Vagina (tissue), 2 donors: ENCODE measurements at regions not wholly inside any gene's neighbourhood (a gene's known extent, or its start where the extent isn't known, plus 50 kb on each side); places are given as distances from the start of the nearest gene placed in this dataset.

Source experiments
- DNase-seq, 2 donors: peaks; one replicate each; pipeline ENCODE4 v3.0.0-alpha.2; 2017; ENCODE audit errors: extremely low spot score in 2 of 2
- H3K27ac ChIP-seq: fragments of 200-600 bp; sonication (generic); one replicate; pipeline ENCODE4 v1.5.1; 2019
- H3K27me3 ChIP-seq: fragments of 200-600 bp; sonication (generic); one replicate; pipeline ENCODE4 v1.5.1; 2019
- H3K36me3 ChIP-seq, 2 donors: fragments of 200-600 bp; sonication (generic); one replicate each; pipeline ENCODE4 v1.5.1; 2017 to 2019
- H3K4me1 ChIP-seq: fragments of 200-600 bp; sonication (generic); one replicate; pipeline ENCODE4 v1.5.1; 2019
- H3K4me3 ChIP-seq, 2 donors: fragments of 200-600 bp; sonication (generic); 1 replicate in 1 of 2; 2 replicates in 1 of 2; pipeline ENCODE4 v1.5.1; 2016 to 2019
- H3K9me3 ChIP-seq: fragments of 200-600 bp; sonication (generic); one replicate; pipeline ENCODE4 v1.5.1; 2019
- CTCF ChIP-seq, 3 experiments: fragments of 450-650 bp in 2 of 3; fragments of 200-600 bp in 1 of 3; sonication (generic) in 1 of 3; IDR thresholded peaks; one replicate each; pipeline ENCODE4 v1.5.1; 2017 to 2019; ENCODE audit warnings: antibody characterized with exemption in 3 of 3, mild to moderate bottlenecking in 2 of 3, moderate library complexity in 2 of 3
- POLR2A ChIP-seq, 2 donors: fragments of 450-650 bp; IDR thresholded peaks; one replicate each; pipeline ENCODE4 v1.6.1; 2017; ENCODE audit warnings: antibody characterized with exemption in 2 of 2, mild to moderate bottlenecking in 2 of 2, moderate library complexity in 2 of 2
- POLR2AphosphoS5 ChIP-seq, 2 donors: sonication (generic); formaldehyde crosslinking; IDR thresholded peaks; one replicate each; pipeline ENCODE4 v1.9.0; 2017; ENCODE audit warnings: antibody characterized with exemption in 2 of 2, mild to moderate bottlenecking in 2 of 2, low read depth in 1 of 2; ENCODE audit not compliant: insufficient read depth in 1 of 2
- intact Hi-C: fragments of 100-400 bp; cut with DNase I; formaldehyde crosslinking; loops from one replicate; pipeline ENCODE4 v1.15.1; 2023

DNA sequence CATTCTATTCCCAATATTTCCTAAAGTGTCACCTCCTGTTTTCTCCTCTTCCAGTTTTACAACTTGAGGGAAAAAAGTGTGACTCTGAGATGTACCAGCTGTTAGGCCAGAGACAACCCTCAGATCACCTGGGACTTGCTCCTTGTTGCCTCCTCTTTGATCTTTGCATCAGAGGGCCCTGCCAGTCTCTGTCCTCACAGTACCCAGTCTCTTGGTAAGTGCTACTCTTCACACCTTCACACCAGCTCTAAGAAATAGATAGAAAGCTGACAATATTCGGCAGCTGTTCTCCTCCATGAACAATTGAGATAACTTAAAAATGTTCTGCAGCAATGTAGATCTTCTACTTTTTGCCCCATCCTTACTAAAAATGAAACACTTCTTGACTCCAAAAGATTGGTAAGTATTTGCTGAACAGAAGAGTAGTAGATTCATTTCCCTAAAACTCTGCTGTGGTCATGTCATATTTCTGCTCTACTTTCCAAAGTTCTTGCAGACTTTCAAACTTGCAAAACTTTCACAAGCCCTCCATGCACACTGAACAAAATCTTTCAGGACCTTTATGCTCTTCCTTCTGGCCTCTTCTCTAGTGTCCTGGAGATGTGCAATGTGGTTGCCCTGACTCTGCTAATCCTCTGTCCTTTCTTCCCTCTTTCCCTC is 188.6 kb downstream of the SNX18 start:
- intact Hi-C loops: no loop called here
- H3K4me3 ChIP-seq: no peak overlapping the region
- H3K27ac ChIP-seq: no peak overlapping the region
- no peaks in the 10 kb centered on the region for H3K36me3 ChIP-seq
- H3K9me3 ChIP-seq: no peaks in the 10 kb centered on the region
- no peaks in the 10 kb centered on the region for H3K27me3 ChIP-seq
- peaks cover 20% of the 10 kb centered on the region for H3K4me1 ChIP-seq
- no peak for DNase-seq
- TF ChIP-seq CTCF (IDR thresholded peaks at IDR 0.05) (no peak), POLR2AphosphoS5 (IDR thresholded peaks at IDR 0.05; ENCODE audit: insufficient read depth in 1 of 2, low read depth in 1 of 2) (no peak), POLR2A (IDR thresholded peaks at IDR 0.05) (no peak)

DNA sequence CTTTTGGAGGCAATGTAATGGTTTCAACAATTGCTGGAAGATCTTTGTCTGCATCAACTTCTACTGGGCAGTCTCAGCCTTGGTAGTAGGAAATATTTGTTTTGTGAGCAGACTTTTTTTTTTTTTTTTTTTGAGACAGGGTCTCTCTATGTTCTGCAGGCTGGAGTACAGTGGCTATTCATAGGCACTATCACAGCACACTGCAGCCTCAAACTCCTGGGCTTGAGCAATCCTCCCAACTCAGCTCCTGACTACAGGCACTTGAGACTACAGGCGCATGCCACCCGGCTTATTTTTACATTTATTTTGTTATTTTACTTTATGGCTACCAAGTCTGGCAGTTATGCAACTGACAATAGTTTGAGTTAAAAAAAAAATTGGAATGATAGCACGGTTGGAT is 187.3 kb downstream of the SNX18 start:
- TF ChIP-seq CTCF (IDR thresholded peaks at IDR 0.05) (no peak), POLR2AphosphoS5 (IDR thresholded peaks at IDR 0.05; ENCODE audit: insufficient read depth in 1 of 2, low read depth in 1 of 2) (no peak), POLR2A (IDR thresholded peaks at IDR 0.05) (no peak)
- peak in 1 of 2 donors; percentile 20 for DNase-seq
- H3K4me3 ChIP-seq: no peak overlapping the region
- no peak overlapping the region for H3K27ac ChIP-seq
- no peaks in the 10 kb centered on the region for H3K36me3 ChIP-seq
- peaks cover 20% of the 10 kb centered on the region for H3K4me1 ChIP-seq
- intact Hi-C loops: no loop called here
- H3K27me3 ChIP-seq: no peaks in the 10 kb centered on the region
- no peaks in the 10 kb centered on the region for H3K9me3 ChIP-seq

DNA sequence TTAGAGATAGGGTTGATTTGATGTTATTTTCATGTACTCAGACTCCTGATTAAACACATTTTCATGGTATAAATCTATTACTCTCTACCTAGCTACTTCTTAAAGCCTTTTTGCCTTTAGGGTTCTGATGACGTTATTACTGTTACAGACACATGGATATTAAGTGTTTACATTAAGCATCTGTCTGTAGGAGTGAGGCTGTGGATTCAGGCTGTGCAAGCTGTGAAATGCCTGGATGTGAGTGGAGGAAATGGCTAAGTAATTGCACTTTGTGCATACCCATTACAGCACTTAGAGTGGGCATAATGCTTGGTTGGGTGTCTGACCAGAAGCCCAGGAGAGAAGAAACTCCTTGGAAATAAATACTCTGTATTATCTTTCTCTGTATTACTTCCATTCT is 186.8 kb downstream of the SNX18 start:
- Histone ChIP-seq H3K36me3 (no peaks in the 10 kb centered on the region), H3K27me3 (no peaks in the 10 kb centered on the region), H3K9me3 (no peaks in the 10 kb centered on the region), H3K27ac (no peak overlapping the region), H3K4me3 (no peak overlapping the region), H3K4me1 (peaks cover 20% of the 10 kb centered on the region)
- DNase-seq: no peak
- TF ChIP-seq POLR2A (IDR thresholded peaks at IDR 0.05): no peak
- TF ChIP-seq CTCF (IDR thresholded peaks at IDR 0.05): no peak
- no peak for TF ChIP-seq POLR2AphosphoS5 (IDR thresholded peaks at IDR 0.05; ENCODE audit: insufficient read depth in 1 of 2, low read depth in 1 of 2)
- intact Hi-C loops: no loop called here

- Histone ChIP-seq H3K36me3 (no peaks in the 10 kb centered on the region), H3K27me3 (no peaks in the 10 kb centered on the region), H3K4me3 (no peak overlapping the region), H3K9me3 (no peaks in the 10 kb centered on the region), H3K27ac (no peak overlapping the region), H3K4me1 (peaks cover 20% of the 10 kb centered on the region)
- DNase-seq: peak in 1 of 2 donors; percentile 67
- TF ChIP-seq POLR2A (IDR thresholded peaks at IDR 0.05): no peak
- TF ChIP-seq POLR2AphosphoS5 (IDR thresholded peaks at IDR 0.05; ENCODE audit: insufficient read depth in 1 of 2, low read depth in 1 of 2): no peak
- no peak for TF ChIP-seq CTCF (IDR thresholded peaks at IDR 0.05)
- intact Hi-C loops: no loop called here
Measured at GRCh38 chr5:54703565-54704255, 186.2 kb downstream of the SNX18 start.

DNA sequence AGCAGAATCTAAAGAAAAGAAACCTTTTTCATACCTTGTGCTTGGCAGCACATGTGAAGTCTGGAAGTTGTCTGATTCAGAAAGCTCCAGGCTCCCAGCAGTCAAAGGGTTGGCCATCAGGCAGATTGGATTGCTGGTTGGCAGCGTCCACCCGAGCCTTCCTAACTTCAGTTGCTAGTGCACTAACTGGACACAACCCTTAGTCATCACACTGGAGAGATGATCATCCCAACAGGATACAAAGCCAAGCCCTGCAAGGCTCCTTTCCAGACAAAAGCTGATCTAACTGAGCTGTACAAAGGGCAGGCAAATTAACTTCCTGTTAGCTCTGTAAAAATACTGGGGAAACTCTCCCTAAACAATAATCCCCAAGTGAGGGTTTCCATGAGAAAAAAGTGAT is 185.6 kb downstream of the SNX18 start:
- intact Hi-C loops: no loop called here
- H3K4me3 ChIP-seq: no peak overlapping the region
- H3K27ac ChIP-seq: no peak overlapping the region
- no peaks in the 10 kb centered on the region for H3K36me3 ChIP-seq
- TF ChIP-seq POLR2A (IDR thresholded peaks at IDR 0.05) (no peak), POLR2AphosphoS5 (IDR thresholded peaks at IDR 0.05; ENCODE audit: insufficient read depth in 1 of 2, low read depth in 1 of 2) (no peak), CTCF (IDR thresholded peaks at IDR 0.05) (no peak)
- no peaks in the 10 kb centered on the region for H3K27me3 ChIP-seq
- peaks cover 20% of the 10 kb centered on the region for H3K4me1 ChIP-seq
- no peaks in the 10 kb centered on the region for H3K9me3 ChIP-seq
- DNase-seq: peak in 1 of 2 donors; percentile 85
